ENCODE measurements at regions not wholly inside any gene's neighbourhood (a gene's known extent, or its start where the extent isn't known, plus 50 kb on each side); places are given as distances from the start of the nearest gene placed in this dataset.

- TF ChIP-seq CTCF (conservative IDR thresholded peaks at IDR 0.05): no peak
- TF ChIP-seq ZFX (IDR thresholded peaks at IDR 0.05): no peak
- no peak overlapping the region for H3K27ac ChIP-seq
Measured at GRCh38 chr2:121028577-121028976, 256.4 kb downstream of the TFCP2L1 start.

DNA sequence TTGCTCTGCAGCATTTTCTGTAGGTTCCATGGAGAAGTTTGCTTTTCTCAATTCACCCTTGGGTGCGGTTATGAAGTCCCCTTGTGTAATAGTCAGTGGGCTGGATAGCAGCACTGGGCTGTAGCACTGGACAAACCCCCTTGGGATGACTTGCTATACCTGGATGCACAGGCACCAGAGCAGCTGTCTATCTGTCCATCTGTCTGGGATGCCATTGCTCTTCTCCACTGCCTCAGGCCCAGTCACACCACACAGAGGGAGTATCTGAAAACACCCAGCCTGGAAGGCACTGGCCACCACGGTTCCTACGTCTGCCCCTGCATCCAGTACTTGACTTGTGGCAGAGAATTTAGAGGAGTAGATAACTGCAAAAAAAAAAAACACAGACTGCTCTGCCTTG is 254.5 kb downstream of the TFCP2L1 start:
- no peak overlapping the region for H3K27ac ChIP-seq
- TF ChIP-seq CTCF (conservative IDR thresholded peaks at IDR 0.05): no peak

- H3K27ac ChIP-seq: no peak overlapping the region
- TF ChIP-seq ZFX (IDR thresholded peaks at IDR 0.05) (no peak), CTCF (conservative IDR thresholded peaks at IDR 0.05) (no peak)
Measured at GRCh38 chr2:121031568-121032340, 253.2 kb downstream of the TFCP2L1 start.

DNA sequence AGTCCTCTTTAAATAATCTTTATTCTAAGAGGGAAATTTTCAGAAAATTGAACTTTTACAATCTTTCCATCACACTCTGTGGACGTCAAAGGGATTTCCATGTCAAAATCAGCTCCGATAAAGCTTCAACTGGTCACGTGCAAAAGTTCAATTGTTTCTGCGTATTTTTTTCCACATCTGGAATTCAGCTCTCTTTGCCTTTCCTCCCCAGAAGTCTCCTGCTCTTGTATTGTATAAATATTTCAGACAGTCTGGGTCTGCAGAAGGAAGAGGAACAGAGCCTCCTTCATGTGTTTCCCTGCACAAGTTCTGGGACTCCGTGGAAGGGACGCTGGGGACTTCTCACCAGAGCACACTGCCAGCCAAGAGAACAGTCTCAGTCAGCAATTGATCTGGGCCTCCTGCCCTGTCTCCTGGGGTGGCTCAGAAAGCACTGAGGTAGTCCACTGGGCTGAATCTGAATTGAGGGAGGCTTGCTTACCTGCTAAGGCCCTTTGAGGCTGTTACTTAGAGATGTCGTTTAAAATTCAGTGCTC is 251.5 kb downstream of the TFCP2L1 start:
- no peak overlapping the region for H3K27ac ChIP-seq
- no peak for TF ChIP-seq CTCF (conservative IDR thresholded peaks at IDR 0.05)

- no peak overlapping the region for H3K27ac ChIP-seq
- no peak for TF ChIP-seq CTCF (conservative IDR thresholded peaks at IDR 0.05)
- TF ChIP-seq ZFX (IDR thresholded peaks at IDR 0.05): no peak
Measured at GRCh38 chr2:121034551-121034950, 250.5 kb downstream of the TFCP2L1 start.

DNA sequence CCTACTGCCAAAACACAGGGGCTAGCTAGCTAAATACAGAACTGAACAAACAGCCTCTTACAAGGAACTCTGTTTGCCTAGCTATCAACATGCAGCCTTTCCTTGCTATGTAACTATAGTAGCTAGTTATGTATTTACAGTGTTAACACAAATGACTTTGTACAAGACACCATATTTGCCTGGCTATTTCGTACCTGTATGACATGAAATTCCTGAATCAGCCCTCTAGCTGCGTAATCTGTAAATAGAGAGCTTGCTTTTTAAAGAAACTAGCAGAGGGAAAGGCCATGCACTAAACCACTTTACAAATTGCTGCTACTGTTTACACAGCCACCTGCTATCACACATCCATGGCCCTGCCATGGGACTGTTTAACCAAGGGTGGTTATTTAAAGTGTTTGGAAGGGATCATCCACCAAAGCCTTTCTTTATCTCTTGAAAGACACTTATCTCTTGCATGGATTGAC is 248.7 kb downstream of the TFCP2L1 start:
- TF ChIP-seq ZFX (IDR thresholded peaks at IDR 0.05): no peak
- no peak for TF ChIP-seq CTCF (conservative IDR thresholded peaks at IDR 0.05)
- H3K27ac ChIP-seq: peak overlapping the region; percentile 68

- TF ChIP-seq ZFX (IDR thresholded peaks at IDR 0.05): no peak
- TF ChIP-seq CTCF (conservative IDR thresholded peaks at IDR 0.05): no peak
- peak overlapping the region; percentile 21; the same call in 1 of the 2 replicates for H3K27ac ChIP-seq
Measured at GRCh38 chr2:121037480-121037879, 247.5 kb downstream of the TFCP2L1 start.

Measured in C4-2B (cell line).